ENCODE measurements at regions not wholly inside any gene's neighbourhood (a gene's known extent, or its start where the extent isn't known, plus 50 kb on each side); places are given as distances from the start of the nearest gene placed in this dataset.

- TF ChIP-seq FOXP2 (optimal IDR thresholded peaks at IDR 0.05; ENCODE audit: borderline replicate concordance, extremely low read depth, extremely low read length, insufficient read depth) (no peak), TAF1 (IDR thresholded peaks at IDR 0.05; ENCODE audit: borderline replicate concordance, insufficient read depth, low read length) (no peak), SIN3A (IDR thresholded peaks at IDR 0.05; ENCODE audit: borderline replicate concordance, insufficient read depth, low read length) (no peak), REST (IDR thresholded peaks at IDR 0.05; ENCODE audit: insufficient read depth in 1 of 2, low read depth in 2 of 2, low read length in 2 of 2) (no peak), POLR2AphosphoS5 (IDR thresholded peaks at IDR 0.05; ENCODE audit: low read depth, low read length) (no peak)
Observed at GRCh38 chr2:41907141-41907540, 140.7 kb upstream of the PKDCC start.

GRCh38 chr2:41907771-41908207 lies 140.0 kb upstream of the PKDCC start:
- TF ChIP-seq REST (IDR thresholded peaks at IDR 0.05; ENCODE audit: insufficient read depth in 1 of 2, low read depth in 2 of 2, low read length in 2 of 2) (no peak), FOXP2 (optimal IDR thresholded peaks at IDR 0.05; ENCODE audit: borderline replicate concordance, extremely low read depth, extremely low read length, insufficient read depth) (no peak), SIN3A (IDR thresholded peaks at IDR 0.05; ENCODE audit: borderline replicate concordance, insufficient read depth, low read length) (no peak), POLR2AphosphoS5 (IDR thresholded peaks at IDR 0.05; ENCODE audit: low read depth, low read length) (no peak), TAF1 (IDR thresholded peaks at IDR 0.05; ENCODE audit: borderline replicate concordance, insufficient read depth, low read length) (no peak)

- TF ChIP-seq SIN3A (IDR thresholded peaks at IDR 0.05; ENCODE audit: borderline replicate concordance, insufficient read depth, low read length) (no peak), POLR2AphosphoS5 (IDR thresholded peaks at IDR 0.05; ENCODE audit: low read depth, low read length) (no peak), FOXP2 (optimal IDR thresholded peaks at IDR 0.05; ENCODE audit: borderline replicate concordance, extremely low read depth, extremely low read length, insufficient read depth) (no peak), TAF1 (IDR thresholded peaks at IDR 0.05; ENCODE audit: borderline replicate concordance, insufficient read depth, low read length) (no peak), REST (IDR thresholded peaks at IDR 0.05; ENCODE audit: insufficient read depth in 1 of 2, low read depth in 2 of 2, low read length in 2 of 2) (no peak)
Observed at GRCh38 chr2:41908349-41908748, 139.5 kb upstream of the PKDCC start.

- no peak for TF ChIP-seq REST (IDR thresholded peaks at IDR 0.05; ENCODE audit: insufficient read depth in 1 of 2, low read depth in 2 of 2, low read length in 2 of 2)
- TF ChIP-seq TAF1 (IDR thresholded peaks at IDR 0.05; ENCODE audit: borderline replicate concordance, insufficient read depth, low read length), result no peak
- TF ChIP-seq SIN3A (IDR thresholded peaks at IDR 0.05; ENCODE audit: borderline replicate concordance, insufficient read depth, low read length), result no peak
Observed at GRCh38 chr2:41909584-41909983, 138.2 kb upstream of the PKDCC start.

- TF ChIP-seq TAF1 (IDR thresholded peaks at IDR 0.05; ENCODE audit: borderline replicate concordance, insufficient read depth, low read length) (no peak), POLR2AphosphoS5 (IDR thresholded peaks at IDR 0.05; ENCODE audit: low read depth, low read length) (no peak), FOXP2 (optimal IDR thresholded peaks at IDR 0.05; ENCODE audit: borderline replicate concordance, extremely low read depth, extremely low read length, insufficient read depth) (no peak), SIN3A (IDR thresholded peaks at IDR 0.05; ENCODE audit: borderline replicate concordance, insufficient read depth, low read length) (no peak), REST (IDR thresholded peaks at IDR 0.05; ENCODE audit: insufficient read depth in 1 of 2, low read depth in 2 of 2, low read length in 2 of 2) (no peak)
Observed at GRCh38 chr2:41910126-41910525, 137.7 kb upstream of the PKDCC start.
